Esophagus muscularis mucosa (tissue), 4 donors: ENCODE measurements at regions not wholly inside any gene's neighbourhood (a gene's known extent, or its start where the extent isn't known, plus 50 kb on each side); places are given as distances from the start of the nearest gene placed in this dataset.

Experiments used
- EP300 ChIP-seq: sonication (generic); formaldehyde crosslinking; IDR thresholded peaks from one replicate; pipeline ENCODE4 v1.6.1; 2017; ENCODE audit warnings: antibody characterized with exemption
- POLR2A ChIP-seq: fragments of 450-650 bp; IDR thresholded peaks from one replicate; pipeline ENCODE4 v1.6.1; 2017; ENCODE audit warnings: antibody characterized with exemption, moderate library complexity, mild to moderate bottlenecking, low read depth
- TF ChIP-seq, protein P1 (sequence below), 3 experiments: fragments of 200-600 bp in 2 of 3; fragments of 450-650 bp in 1 of 3; sonication (generic) in 2 of 3; IDR thresholded peaks; one replicate each; pipeline ENCODE4 v1.5.1; 2017 to 2019; ENCODE audit warnings: antibody characterized with exemption in 3 of 3, mild to moderate bottlenecking in 2 of 3, moderate library complexity in 1 of 3

DNA sequence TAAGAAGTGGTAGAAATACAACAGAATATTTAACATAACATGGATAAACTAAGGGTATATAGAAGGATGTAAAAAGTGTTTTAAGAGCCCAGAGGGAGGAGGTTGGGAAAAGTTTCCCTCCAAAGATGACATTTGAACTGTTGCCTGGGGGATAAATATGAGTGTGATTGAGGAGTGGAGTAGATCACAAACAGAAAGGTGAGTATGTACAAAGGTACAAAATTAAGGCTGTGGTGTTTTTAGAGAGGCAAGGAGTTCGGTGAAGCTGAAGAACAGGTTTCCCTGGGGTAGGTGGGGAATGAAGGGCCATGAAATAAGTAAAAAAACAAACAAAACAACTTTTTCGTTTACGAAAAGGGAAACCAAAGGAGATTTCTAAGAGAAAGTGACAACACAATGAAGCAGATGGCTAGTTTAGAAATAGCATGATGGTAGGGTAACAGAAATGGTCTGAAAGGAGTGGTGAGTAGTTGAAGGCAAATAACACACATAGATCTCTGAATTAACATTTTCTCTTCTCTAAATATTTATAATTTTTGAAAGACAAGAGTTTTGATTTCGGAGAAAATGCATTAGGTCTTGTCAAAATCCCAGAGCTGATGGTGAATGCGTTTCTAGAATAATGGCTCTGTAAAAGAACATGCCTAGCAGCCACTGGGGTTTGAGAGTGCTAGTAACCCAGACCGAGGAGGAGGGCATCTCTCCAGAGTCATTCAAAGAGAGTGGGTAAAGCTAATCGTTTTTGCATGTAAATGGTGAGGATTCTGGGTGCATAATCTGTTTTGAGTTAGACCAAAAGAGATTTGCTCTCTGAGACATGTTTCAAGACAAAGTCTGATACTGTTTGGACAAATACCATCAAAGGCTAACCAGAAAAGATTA is 240.4 kb upstream of the DCN start:
- TF ChIP-seq POLR2A (no peak), EP300 (no peak)
- TF ChIP-seq, protein P1, sequence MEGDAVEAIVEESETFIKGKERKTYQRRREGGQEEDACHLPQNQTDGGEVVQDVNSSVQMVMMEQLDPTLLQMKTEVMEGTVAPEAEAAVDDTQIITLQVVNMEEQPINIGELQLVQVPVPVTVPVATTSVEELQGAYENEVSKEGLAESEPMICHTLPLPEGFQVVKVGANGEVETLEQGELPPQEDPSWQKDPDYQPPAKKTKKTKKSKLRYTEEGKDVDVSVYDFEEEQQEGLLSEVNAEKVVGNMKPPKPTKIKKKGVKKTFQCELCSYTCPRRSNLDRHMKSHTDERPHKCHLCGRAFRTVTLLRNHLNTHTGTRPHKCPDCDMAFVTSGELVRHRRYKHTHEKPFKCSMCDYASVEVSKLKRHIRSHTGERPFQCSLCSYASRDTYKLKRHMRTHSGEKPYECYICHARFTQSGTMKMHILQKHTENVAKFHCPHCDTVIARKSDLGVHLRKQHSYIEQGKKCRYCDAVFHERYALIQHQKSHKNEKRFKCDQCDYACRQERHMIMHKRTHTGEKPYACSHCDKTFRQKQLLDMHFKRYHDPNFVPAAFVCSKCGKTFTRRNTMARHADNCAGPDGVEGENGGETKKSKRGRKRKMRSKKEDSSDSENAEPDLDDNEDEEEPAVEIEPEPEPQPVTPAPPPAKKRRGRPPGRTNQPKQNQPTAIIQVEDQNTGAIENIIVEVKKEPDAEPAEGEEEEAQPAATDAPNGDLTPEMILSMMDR (IDR thresholded peaks at IDR 0.05), result no peak
